GM19397 (cell line): ENCODE measurements at regions not wholly inside any gene's neighbourhood (a gene's known extent, or its start where the extent isn't known, plus 50 kb on each side); places are given as distances from the start of the nearest gene placed in this dataset.

Source experiments
- ATAC-seq: cut with Tn5 transposase; IDR thresholded peaks from one replicate; pipeline ENCODE4 v1.9.1; 2021; ENCODE audit warnings: mild to moderate bottlenecking, moderate library complexity; ENCODE audit not compliant: unreplicated experiment

DNA sequence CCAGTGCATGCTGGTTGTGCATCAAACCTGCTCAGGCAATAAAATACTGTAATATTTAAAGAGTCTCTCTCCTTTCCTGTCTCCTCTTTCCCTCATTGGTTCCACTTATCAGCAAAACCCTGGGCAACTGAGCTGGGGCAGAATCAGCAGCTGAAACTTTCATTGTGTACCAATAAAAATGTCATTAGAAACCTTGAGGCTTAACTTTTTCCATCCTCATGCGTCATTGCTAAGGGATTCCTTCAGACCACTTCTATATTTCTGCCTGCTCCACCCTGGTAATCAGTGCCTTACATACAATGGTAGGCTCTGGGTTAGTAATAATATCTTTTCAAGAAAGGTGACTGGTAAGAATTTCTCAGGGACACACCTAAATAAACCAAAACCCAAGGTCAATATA is 880.3 kb downstream of the RPA4 start:
- ATAC-seq: no peak

DNA sequence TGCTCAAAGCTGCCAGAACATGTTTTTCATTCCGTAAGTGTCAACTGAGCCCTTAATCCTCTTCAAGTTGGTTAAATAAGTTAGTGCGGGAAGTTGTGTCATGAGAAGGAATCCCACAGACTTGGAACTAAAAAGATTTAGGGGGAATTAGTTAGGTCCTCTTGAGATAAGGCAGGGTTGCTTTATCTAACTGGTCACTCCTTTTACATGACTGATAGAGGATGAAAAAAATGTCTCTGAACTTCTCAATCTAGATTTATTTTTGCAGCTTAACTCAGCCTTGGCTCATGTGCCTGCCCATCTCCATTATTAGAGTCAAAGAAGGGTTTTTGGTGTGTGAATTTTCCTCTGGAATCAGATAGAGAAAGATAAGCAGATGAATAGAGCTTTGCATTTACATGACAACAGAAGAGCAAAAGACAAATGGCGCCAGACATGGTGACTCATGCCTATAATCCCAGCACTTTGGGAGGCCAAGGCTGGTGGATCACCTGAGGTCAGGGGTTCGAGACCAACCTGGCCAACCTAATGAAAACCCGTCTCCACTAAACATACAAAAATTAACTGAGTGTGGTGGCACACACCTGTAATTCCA is 882.9 kb downstream of the RPA4 start:
- no peak for ATAC-seq

- no peak for ATAC-seq
Observed at GRCh38 chrX:97787311-97787710, 903.6 kb downstream of the RPA4 start.

DNA sequence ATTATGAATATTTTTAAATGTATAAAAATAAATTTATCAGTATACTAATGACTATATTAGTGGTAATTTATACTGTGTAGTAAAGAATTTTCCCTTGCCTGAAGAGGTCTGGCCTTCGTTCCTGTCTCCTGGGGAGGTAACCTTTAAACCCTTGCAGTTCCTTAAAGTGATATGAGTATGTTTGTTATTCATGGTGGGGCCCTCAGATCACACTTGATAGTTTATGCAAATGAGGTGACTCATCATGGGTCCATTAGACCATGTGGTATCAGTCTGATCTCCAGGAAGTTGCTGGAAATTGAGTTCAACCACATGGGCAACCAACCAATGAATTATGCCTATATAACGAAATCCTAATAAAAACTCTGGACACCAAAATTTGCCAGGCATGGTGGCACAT is 904.1 kb downstream of the RPA4 start:
- ATAC-seq: no peak

DNA sequence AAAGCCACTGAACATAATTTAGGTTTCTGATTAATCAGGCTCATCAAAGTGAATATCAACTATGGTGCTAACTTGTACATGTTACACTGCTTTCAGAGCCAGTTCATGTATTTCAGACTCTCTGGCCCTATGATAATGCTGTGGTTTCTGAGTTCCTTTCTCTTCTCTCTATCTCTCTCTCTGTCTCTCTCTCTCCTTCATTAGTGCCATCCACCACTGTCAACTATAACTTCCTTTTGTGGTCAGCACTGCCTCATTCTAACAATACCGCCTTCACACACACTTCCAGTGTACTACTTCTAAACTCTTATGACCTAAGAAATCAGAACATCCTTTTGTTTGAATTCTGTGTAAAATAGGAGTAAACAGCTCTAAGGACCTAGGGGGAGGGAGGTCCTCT is 907.1 kb downstream of the RPA4 start:
- ATAC-seq: no peak

GRCh38 chrX:97797076-97797475 is 913.4 kb downstream of the RPA4 start:
- no peak for ATAC-seq

DNA sequence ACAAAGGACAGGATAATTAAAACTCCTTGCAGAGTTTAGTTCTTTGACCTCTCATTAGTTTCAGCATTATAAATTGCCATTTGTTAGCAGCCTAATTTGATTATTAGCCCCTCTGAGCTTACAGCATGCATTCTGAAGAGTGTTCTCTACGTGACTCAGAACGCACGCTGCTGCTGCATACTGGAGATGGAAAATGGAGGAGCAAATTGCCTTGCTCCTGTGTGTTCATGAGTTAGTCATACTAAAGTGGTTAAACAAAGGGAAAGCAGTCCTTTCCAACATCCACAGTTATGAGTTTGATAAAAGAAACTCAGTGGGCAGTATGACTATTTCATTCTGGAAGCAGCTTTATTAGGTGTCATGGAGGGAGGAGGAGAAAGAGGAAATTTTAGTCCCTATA is 922.5 kb downstream of the RPA4 start:
- ATAC-seq: no peak

DNA sequence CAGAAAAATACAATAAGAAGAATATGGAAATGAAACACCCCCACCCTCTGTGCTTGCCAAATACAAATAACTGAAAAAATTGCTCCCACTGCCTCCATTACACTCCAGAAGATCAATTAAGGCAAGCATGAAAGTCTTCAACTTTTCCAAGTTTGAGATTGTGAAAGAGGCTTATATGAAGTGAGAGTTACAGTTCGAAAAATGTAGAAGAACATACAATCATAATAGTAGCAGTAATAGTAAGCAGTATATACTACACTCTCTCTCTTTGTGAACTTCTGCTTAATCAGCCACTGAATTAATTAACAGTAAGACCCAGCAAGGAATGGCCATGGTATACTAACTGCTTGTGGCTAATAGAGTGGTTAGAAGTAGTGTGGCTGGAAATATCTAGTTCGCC is 923.2 kb downstream of the RPA4 start:
- ATAC-seq: no peak

DNA sequence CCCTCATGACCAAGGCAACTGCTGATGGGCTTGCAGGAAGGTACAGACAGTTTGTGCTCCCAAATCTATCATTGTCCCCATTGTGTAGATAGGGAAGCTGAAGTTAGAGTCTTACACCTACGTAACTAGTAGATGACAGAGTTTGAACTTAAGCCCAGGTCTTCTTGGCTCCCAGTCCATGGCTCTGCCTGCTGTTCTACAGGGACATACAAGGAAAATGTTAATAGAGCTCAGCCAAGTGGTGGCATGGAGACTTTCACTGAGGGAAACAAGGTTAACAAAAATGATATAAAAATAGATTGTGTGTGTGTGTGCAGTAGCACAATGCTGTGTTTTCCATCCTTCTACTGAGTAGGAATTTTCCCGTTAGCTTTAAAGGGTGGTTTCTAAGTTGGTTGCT is 936.5 kb downstream of the RPA4 start:
- ATAC-seq: no peak

DNA sequence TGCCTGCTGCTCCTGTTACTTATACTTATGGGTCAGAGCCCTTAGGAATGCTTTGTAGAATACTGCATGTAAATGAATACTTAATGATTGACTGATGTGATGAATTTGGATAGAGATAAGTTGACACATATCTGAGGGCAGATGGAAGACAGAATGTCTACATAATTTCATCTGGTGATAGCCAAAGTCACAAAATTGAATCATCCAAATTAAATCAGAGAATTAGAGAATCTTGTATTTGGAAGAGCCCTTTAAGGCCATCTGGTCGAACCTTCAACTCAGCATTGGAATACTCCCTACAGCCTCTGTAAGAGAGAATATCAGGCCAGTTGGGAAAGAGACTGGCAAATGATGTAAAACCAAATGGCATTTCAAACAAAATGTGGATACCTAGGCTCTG is 944.8 kb downstream of the RPA4 start:
- ATAC-seq: no peak

DNA sequence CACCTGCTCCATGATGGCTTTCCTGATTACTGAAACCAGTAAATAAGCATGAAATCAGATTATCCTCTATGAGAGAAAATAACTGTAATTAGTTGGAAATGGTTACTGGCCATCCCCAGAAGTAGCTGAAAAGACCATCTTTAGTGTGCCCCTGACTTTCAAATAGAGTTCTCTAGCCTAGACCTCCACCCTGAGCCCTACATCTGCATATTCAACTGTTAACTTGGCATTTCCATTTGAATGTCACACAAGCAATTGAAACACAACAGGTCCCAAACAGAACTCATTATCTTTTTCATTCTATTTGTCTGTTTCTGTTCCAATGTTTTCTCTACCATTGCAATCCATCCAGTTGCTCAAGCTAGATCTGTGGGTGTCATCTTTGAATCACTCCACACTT is 952.3 kb downstream of the RPA4 start:
- ATAC-seq: no peak

- no peak for ATAC-seq
Observed at GRCh38 chrX:97841544-97842179, 958.0 kb downstream of the RPA4 start.

DNA sequence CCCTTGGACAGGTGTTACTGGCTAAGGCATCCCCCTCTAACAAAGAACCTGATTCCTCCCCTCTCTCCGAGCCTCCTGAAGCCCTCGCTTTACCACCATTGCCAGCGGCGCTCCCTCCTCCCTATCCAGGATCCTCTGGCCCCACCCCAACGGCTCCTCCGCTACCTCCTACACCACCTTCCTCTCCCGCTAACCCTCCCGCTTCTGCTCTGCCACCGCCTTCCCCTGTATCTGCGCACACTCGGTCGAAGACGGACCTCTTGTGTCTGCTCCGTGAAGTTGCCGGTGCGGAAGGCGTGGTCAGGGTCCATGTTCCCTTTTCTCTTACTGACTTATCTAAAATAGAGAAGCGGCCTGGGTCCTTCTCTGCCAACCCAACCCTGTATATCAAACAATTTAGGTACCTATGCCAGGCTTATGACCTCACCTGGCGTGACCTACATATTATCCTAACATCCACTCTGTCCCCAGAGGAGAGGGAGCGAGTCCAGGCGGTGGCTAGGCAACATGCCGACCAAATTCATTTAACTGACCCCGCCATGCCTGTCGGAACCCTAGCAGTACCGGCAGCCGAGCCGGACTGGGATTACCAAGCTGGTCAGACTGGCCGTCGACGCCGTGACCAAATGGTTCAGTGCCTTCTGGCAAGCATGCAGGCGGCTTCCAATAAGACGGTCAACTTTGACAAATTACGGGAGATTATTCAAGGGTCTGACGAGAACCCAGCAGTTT is 958.9 kb downstream of the RPA4 start:
- no peak for ATAC-seq

DNA sequence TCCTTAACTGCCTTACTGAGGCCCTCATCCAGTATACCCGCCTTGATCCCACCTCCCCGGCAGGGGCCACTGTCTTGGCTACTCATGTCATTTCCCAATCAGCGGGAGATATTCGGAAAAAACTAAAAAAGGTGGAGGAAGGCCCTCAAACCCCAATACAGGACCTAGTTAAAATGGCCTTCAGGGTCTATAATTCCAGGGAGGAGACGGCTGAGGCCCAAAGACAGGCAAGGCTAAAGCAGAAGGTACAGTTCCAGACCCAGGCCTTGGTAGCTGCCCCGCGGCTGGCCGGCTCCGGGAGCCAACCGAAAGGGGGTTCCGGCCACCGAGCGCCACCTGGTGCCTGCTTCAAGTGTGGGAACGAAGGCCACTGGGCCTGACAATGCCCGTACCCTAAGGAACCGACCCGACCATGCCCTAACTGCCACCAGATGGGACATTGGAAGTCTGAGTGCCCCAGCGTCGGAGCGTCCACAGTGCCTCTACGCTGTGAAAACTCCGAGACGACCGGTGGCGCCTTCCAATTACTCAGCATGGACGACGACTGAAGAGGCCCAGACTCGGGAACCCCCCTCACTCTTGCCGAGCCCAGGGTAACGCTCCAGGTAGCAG is 959.6 kb downstream of the RPA4 start:
- no peak for ATAC-seq

- no peak for ATAC-seq
Observed at GRCh38 chrX:97844161-97844560, 960.5 kb downstream of the RPA4 start.

- no peak for ATAC-seq
Observed at GRCh38 chrX:97844943-97845342, 961.2 kb downstream of the RPA4 start.

DNA sequence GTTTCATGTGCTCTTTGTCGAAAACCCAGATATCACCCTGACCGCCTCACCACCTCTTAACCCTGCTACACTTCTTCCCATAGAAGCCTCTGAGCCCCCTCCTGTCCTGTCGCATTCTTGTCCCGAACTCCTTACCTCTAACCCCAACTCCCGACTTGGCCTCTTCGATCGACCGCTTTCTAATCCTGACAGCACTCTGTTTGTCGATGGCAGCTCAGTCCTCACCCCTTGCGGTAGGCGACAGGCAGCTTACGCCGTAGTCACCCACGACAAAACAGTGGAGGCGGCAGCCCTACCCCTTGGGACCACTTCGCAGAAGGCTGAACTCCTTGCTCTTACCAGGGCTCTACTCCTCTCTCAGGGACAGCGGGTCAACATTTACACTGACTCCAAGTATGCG is 961.7 kb downstream of the RPA4 start:
- ATAC-seq: no peak

DNA sequence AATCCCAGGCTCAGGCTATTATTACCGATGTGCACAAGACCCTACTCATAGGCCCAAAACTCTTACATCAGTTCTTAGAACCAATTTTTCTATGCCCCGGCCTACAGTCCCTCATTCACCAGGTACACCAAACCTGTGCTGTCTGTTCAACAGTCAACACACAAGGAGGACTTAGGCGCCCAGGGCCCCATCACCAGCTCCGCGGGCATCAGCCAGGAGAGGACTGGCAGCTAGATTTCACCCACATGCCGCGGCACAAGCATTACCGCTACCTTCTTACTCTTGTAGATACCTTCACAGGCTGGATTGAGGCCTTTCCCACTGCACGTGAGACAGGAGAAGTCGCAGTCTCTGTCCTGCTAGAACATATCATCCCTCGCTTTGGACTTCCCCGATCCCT is 962.5 kb downstream of the RPA4 start:
- no peak for ATAC-seq

DNA sequence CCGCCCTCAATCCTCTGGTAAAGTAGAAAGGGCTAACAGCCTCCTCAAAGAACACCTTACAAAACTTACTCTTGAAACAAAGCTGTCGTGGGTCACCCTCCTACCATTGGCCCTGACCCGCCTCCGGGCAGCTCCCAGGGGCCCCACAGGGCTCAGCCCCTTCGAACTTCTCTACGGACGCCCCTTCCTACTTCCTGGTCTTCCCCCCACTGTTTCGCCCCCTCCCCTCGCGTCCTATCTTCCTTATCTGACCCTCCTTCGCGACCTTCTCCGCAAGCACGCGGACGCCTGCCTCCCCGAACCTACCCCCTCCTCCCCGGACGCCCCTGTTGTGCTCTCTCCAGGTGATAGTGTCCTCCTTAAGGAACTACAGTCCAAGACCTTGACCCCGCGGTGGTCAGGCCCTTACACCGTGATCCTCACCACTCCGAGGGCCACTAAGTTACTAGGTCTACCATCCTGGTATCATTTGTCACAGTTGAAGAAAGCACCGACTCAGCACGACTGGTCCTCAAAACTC is 963.1 kb downstream of the RPA4 start:
- ATAC-seq: no peak

DNA sequence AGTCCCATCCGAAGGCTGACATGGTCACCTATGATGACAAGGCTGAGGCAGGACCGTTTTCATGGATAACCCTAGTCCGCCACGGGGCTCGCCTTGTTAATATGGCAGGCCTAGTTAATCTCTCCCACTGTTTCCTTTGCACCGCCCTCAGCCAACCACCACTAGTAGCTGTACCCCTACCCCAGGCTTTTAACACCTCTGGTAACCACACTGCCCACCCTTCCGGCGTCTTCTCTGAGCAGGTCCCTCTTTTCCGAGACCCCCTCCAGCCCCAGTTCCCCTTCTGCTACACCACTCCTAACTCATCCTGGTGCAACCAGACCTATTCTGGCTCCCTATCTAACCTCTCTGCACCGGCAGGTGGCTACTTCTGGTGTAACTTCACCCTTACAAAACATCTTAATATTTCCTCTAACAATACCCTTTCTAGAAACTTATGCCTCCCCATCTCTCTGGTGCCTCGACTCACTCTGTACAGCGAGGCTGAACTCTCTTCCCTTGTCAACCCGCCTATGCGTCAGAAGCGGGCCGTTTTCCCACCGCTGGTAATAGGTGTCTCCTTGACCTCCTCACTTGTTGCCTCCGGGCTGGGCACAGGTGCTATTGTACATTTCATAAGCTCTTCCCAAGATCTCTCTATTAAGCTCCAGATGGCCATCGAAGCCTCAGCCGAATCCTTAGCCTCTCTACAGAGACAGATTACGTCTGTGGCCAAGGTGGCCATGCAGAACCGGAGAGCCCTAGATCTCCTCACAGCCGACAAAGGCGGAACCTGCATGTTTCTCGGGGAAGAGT is 964.4 kb downstream of the RPA4 start:
- ATAC-seq: no peak

GRCh38 chrX:97849951-97850350 is 966.2 kb downstream of the RPA4 start:
- ATAC-seq: no peak
